ENCODE measurements at regions not wholly inside any gene's neighbourhood (a gene's known extent, or its start where the extent isn't known, plus 50 kb on each side); places are given as distances from the start of the nearest gene placed in this dataset.
"Not testable (repeated sequence)": the region's sequence is repeated elsewhere in the genome, so short reads cannot be mapped to it uniquely, and the experiment has no call there.

- no peak for TF ChIP-seq CTCF (IDR thresholded peaks at IDR 0.05; ENCODE audit: control insufficient read depth, insufficient read depth, low read depth, low read length, missing control alignments)
- H3K4me3 ChIP-seq (ENCODE audit: control insufficient read depth, low read depth, low read length): no peak overlapping the region
- DNase-seq (ENCODE audit: low read depth): peak; percentile 33
Measured at GRCh38 chrX:150084496-150085229, 146.4 kb upstream of the EOLA2 start.

GRCh38 chrX:150085881-150086280 lies 147.6 kb upstream of the EOLA2 start:
- TF ChIP-seq CTCF (IDR thresholded peaks at IDR 0.05; ENCODE audit: control insufficient read depth, insufficient read depth, low read depth, low read length, missing control alignments): no peak
- H3K4me3 ChIP-seq (ENCODE audit: control insufficient read depth, low read depth, low read length): no peak overlapping the region
- no peak for DNase-seq (ENCODE audit: low read depth)

GRCh38 chrX:150086371-150086770 lies 148.1 kb upstream of the EOLA2 start:
- no peak for DNase-seq (ENCODE audit: low read depth)
- TF ChIP-seq CTCF (IDR thresholded peaks at IDR 0.05; ENCODE audit: control insufficient read depth, insufficient read depth, low read depth, low read length, missing control alignments): no peak
- H3K4me3 ChIP-seq (ENCODE audit: control insufficient read depth, low read depth, low read length): no peak overlapping the region

GRCh38 chrX:150087612-150088011 lies 149.3 kb upstream of the EOLA2 start:
- no peak for DNase-seq (ENCODE audit: low read depth)
- no peak overlapping the region for H3K4me3 ChIP-seq (ENCODE audit: control insufficient read depth, low read depth, low read length)
- no peak for TF ChIP-seq CTCF (IDR thresholded peaks at IDR 0.05; ENCODE audit: control insufficient read depth, insufficient read depth, low read depth, low read length, missing control alignments)

GRCh38 chrX:150088042-150088441 lies 149.8 kb upstream of the EOLA2 start:
- no peak overlapping the region for H3K4me3 ChIP-seq (ENCODE audit: control insufficient read depth, low read depth, low read length)
- no peak for DNase-seq (ENCODE audit: low read depth)
- TF ChIP-seq CTCF (IDR thresholded peaks at IDR 0.05; ENCODE audit: control insufficient read depth, insufficient read depth, low read depth, low read length, missing control alignments): no peak

- no peak for DNase-seq (ENCODE audit: low read depth)
- no peak overlapping the region for H3K4me3 ChIP-seq (ENCODE audit: control insufficient read depth, low read depth, low read length)
- TF ChIP-seq CTCF (IDR thresholded peaks at IDR 0.05; ENCODE audit: control insufficient read depth, insufficient read depth, low read depth, low read length, missing control alignments): no peak
Measured at GRCh38 chrX:150088766-150089518, 150.7 kb upstream of the EOLA2 start.

- H3K4me3 ChIP-seq (ENCODE audit: control insufficient read depth, low read depth, low read length); DNase-seq (ENCODE audit: low read depth): not testable (repeated sequence)
Measured at GRCh38 chrX:150091300-150091699, 153.0 kb upstream of the EOLA2 start.

Data from AG09309 (cell line).